Stimulated activated CD8-positive, alpha-beta memory T cell treated with anti-CD3 and anti-CD28 coated beads, Interleukin-4, amount 100 ng/mL, for 24 hours (primary cell): ENCODE measurements at regions not wholly inside any gene's neighbourhood (a gene's known extent, or its start where the extent isn't known, plus 50 kb on each side); places are given as distances from the start of the nearest gene placed in this dataset.
"Not testable (repeated sequence)": the region's sequence is repeated elsewhere in the genome, so short reads cannot be mapped to it uniquely, and the experiment has no call there.

Source experiments
- DNase-seq: peaks from one replicate; pipeline ENCODE4 v3.0.0-alpha.2; 2020; ENCODE audit warnings: low read depth

DNA sequence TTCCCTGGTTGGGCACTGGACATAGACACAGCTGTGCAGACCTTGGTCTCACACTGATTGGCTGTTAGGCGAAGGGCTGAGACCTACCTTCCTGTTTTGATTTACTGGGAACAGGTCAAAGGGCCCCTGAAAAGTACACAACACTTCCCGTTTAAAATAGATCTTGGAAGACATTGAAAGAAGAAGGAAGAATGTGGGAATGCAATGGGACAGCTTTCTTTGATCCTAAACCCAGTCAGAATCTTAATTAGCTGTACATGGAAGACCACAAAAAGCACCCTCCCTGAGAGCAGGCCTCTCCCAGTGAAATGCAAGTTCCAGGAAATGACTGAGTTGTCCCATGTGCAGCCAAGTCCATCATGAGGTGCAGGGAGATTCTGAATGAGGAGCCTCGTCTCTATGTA lies 83.6 kb upstream of the EXOC2 start:
- no peak for DNase-seq

DNA sequence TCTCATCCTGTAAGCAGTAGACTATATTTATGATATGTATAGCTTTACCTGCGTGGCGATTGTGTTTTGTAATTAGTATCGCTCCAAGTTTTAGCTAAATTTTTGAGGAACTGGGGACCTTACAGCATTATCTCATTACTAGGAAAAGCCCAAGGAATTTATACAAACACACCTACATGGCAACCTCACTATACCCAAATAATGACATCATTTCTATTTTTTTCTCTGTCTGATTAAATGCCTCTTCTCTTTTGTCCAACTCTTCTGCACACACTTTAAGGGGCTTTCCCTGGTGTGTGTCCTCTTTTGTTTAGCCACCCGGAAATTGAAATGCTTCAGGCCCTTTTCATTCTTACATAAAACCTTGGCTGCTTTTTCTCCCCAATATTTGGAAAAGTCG lies 82.9 kb upstream of the EXOC2 start:
- DNase-seq, result no peak

DNA sequence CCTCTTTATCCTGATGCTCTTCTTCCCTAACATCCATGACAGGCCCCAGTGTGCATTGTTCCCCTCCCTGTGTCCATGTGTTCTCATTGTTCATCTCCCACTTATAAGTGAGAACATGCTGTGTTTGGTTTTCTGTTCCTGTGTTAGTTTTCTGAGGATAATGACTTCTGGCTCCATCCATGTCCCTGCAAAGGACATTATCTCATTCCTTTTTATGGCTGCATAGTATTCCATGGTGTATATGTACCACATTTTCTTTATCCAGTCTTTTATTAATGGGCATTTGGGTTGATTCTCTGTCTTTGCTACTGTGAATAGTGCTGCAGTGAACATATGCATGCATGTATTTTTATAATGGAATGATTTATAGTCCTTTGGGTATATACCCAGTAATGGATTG lies 78.7 kb upstream of the EXOC2 start:
- not testable (repeated sequence) for DNase-seq

DNA sequence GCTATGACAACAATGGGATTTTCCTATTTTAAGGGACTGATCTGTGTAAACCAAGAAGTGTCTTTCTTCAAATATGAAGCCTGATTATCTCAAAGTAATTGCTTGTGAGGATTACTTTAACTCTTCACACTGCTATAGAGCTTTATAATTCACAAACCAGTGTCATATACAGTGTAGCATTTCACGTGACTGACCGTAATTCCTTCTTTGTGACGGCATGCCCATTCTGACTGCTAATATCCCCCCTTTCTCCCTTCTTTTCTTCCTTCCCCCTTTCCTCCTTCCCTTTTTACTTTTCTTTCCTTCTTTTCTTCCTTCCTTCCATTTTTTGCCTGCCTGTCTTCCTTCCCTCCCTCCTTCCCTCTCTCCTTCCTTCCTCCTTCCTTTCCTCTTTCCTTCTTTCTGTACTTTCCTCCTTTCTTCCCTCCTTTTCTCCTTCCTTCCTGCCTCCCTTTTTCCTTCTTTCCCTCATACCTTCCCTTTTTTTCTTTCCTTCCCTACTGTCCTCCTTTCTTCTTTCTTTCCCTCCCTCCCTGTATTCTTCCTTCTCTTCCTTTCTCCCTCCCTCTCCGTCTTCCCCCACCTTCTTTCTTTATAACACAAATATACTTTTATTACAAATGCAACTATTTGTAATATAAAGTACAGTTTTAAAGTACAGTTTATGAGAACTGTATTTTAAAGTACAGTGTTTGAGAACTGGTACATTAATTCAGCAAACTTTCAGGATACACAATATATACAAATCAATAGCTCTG lies 75.0 kb upstream of the EXOC2 start:
- DNase-seq, result no peak

DNA sequence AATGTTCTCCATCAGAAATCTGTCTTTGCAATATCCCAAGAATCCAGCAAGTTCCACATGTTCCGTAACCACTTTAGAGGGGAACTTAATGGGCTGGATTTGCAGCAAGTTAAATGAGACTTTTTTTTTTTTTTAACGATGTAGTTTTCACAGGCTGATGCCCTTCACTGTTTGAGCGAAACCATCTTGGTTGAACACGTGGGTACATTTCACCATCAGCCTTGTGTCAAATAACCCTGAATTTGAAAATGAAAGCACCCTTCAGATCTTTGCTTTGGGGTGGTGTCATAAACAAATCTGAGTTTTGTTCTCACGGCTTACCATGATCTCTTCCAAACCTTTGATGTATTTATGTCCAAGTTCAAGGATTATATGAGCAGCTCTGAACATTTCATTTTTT lies 73.7 kb upstream of the EXOC2 start:
- no peak for DNase-seq

DNA sequence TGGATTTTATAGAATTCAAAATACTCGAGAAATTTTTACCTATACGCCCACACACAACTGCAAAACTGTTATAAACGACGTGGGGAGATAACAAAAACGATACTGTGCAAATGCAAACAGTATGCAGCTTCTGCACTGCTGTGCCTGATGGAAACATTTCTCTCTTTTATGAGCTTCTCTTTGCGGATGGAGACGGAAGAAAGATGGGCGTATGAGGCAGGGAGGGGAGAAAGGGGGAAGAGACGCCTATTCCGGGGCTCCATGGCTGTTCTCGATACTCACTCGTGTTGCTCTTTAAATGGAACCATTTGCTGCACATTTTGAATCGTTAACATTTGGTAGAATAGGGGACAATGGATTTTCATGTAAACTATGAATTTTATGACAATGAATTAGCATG lies 69.1 kb upstream of the EXOC2 start:
- no peak for DNase-seq

DNA sequence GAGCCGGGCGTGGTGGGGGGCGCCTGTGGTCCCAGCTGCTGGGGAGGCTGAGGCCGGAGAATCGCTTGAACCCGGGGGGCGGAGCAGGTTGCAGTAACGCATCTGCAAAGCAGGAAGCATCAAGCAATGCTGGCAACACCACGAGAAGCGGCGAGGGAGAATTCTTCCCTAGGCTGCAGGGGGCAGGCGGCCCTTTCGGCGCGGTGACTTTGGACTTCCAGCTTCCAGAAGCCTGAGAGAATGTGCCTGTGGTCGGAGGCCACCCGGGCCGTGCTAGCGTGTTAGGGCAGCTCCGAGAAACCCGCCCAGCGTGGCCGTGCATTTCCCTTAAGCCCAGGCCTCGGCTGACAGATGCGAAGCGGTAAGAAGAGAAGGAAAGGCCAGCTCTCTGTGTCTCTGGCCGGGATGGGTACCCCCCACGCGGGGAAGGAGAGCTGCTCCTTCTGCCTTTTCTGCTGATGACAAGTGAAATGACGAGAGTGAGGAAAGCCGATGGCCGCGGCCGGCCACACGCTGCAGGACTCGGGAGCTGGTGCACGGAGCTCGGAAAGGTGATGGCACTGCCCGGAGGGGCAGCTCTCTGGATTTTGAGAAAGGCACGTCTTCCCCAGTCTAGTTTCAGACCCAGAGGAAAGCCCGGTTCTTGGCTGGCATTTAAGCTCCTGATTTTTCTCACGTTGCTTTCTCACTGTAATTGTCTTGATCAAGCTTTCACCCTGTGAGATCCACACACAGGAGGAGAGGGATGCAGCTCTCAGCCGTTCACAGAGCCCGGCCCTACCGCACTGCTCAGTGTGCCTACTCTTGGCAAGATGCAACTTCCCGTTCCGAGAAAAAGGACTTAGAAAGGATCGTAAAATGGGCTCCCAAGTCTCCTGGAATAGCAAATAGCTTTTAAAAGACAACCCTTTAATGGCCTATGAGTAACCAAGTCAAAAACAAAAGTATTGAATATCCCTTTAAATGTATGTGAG lies 68.3 kb upstream of the EXOC2 start:
- DNase-seq, result no peak

DNA sequence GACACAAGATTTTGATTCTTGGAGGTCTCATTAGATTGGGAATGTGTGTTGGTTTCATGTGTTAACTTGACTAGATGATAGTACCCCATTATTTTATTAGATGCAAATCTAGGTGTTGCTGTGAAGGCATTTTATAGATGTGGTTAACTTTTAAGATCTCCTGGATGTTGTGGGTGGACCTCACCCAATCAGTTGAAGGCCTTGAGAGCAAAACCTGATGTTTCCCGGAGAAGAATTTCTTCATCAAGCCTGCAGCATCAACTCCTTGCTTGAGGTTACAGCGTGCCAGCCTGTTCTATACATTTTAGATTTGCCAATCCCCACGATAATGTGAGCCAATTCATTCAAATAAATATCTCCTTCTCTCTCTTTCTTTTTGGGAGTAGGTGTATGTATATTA lies 66.8 kb upstream of the EXOC2 start:
- no peak for DNase-seq

DNA sequence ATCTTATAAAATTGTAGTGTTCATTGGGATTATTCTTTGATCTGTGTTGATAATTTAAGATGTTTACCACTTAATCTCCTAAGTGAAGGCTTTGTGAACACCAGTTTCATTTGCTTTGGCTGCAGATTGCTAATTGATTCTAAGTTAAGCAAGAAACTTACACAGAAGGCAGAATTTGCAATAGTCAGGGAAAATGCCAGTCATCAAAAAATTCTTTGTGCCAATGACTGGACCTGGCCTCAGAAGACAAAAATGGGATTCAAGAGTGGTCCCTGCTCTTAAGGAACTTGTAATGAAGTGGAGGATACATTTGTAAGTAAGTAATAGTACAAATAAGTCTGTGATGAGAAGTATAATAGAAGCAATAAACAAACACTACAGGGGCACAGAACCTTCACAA lies 63.3 kb upstream of the EXOC2 start:
- DNase-seq, result no peak

DNA sequence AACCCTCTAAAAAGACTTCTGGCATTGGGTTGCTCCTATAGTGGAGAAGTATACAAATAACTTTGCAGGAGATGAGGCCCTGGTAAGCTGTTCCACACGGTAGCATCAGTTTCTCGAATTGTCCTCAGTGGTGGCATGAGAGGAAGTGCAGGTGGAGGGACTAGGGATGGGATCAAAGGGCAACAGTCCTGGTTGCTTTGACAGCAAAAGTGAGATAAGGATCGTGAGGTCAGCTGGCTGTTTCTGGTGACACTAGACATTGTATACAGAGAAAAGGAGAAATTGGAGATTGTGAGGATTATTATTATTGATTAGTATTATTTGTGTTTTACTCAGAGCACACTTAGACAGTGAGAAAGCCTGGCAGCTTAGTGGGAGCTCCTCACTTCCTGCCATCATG lies 61.3 kb upstream of the EXOC2 start:
- no peak for DNase-seq

DNA sequence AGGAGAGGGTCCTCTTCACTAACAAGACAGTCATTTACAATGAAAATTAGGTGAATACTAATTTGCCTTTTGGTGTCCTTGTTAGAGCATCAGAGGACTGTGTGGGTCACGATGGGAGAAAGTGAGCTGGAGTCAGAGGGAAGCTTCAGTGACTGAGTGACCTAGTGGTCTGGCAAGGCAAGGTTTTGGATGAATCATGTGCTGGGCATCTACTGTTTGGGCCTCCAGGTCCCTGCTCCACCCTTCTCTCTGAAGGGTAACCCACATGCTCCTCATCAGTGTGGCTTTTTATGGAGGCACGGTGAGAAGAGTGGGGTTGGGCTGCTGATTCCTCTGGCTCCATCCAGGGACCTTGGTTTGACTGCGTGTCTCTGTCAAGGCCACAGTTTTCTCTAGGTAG lies 60.5 kb upstream of the EXOC2 start:
- DNase-seq, result no peak

DNA sequence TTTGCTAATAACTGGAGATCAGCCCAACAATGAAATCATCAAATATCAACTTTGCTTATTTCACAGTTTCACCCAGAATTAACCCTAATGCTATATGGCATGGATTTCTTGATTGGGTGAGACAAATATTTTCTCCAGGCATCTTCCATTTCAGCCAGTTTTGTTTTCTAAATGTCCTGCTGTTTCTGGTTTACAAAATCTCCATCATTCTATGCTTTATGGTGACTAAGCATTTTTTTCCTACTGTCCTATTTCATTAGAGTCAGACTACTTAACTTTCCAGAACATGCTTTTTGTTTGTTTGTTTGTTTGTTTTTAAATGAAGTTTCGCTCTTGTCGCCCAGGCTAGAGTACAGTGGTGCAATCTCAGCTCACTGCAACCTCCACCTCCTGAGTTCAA lies 59.5 kb upstream of the EXOC2 start:
- no peak for DNase-seq

DNA sequence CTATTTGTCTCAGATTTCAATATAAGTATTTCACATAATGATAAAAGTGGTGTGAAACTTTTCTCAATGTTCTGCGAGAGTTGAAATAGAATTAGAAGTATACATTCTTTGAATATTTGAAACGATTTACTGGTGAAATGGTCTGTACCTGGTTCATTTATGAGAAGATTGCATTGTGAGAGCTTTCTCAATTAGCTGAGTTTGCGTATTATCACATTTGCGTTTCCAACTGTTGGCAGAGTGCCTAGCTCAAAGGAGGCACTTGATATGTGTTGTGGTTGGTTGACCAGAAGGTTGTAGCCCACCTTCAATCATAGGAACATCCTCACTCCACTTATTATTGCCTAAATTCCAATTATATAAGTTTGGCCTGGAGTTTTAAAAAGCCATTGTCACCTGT lies 58.8 kb upstream of the EXOC2 start:
- DNase-seq, result no peak

DNA sequence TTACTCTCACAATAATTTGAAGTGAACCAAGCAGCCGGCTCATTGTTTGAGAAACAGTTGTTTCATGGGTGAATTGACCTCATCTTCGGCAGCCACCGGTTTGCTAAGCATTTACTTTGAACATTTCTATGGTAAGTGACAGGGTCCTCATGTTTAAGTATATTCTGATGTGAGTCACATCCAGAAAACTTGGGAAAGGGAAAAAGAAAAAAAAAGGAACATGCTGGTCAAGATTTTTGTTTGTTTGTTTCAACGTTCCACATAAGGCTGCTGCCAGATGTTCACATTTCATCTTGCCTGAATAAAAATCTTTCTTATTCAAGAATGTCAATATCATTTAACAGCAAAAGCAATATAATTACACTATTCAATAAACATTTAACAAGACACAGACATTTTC lies 55.0 kb upstream of the EXOC2 start:
- no peak for DNase-seq

DNA sequence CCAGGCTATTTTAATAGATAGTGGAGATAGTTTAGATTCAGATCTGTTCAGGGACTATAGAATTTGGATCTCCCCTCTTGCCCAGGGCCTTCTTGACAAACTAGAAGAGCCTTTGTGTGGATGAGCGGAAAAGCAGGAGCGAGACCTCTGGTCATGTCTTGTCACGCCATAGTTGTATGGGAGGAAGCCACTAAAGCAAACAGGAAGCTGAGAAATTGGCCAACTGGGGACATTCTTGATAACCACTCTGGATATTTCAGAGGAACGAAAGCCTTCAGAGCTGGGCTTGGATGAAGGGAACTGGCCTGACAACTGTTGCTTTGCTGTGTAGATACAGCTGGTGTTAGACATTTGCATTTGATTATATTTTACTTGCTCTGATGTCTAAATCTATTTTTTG lies 54.1 kb upstream of the EXOC2 start:
- DNase-seq, result no peak

DNA sequence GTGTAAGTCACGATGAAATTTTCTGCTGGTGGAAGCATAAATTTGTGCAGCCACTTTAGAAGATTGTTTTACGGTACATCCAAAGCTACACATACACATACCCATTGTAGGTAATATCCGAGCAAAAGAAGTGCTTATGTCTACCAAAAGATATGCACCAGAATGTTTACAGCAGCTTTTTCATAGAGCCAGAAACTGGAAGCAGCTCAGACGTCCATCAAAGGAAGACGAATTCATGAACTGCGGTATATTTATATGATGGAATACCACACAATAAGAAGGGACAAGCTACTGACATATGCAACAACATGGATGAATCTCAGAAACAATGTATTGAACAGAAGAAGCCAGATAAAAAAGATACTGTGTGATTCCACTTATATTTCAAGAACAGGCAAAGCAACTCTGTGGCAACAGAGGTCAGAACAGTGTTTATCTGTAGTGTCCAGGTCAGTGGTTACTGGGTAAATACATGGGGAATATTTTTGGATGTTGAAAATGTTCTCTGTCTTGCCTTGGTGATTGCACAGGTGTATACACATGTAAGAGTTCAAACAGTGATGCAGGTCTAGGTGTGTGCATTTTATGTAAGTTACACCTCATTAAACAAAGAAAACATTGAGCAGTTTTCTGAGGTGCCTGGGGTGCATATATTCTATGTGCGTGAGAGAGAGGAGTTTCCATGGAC lies 51.9 kb upstream of the EXOC2 start:
- no peak for DNase-seq

DNA sequence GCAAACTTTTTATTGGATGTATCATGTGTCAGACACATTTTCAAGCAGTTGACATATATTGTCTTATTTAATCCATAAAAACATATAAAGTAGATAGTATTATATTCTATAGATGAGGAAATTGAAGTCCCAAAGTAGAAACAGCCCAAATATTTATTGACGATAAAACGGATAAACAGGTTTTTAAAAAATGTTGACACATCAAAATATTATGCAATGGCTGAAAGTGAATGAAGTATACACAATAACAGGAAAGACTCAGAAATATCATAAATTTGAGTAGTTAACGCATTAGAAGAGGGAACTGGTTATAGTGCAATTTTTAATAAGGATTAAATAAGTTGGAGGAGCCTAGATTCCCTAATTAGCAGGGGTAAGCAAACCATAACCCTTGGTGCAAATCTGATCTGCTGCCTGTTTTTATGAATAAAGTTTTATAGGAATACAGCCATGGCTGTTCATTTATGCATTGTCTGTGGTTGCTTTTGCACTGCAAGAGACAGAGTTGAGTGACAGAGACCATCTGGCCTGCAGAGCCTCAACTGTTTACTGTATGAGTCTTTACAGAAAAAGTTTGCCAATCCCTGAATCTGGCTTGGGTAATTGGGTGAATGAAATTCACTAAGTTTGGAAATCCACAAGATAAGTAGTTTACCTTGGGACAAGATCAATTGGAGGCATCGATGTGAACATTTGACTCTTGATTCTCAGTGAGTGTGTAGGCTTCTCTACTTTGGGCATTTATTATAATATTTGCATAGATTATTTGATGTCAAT lies 50.6 kb upstream of the EXOC2 start:
- DNase-seq, result no peak
